Right atrium auricular region (tissue), 2 donors: ENCODE measurements at regions not wholly inside any gene's neighbourhood (a gene's known extent, or its start where the extent isn't known, plus 50 kb on each side); places are given as distances from the start of the nearest gene placed in this dataset.

Experiments
- DNase-seq: peaks from one replicate; pipeline ENCODE4 v3.0.0-alpha.2; 2019; ENCODE audit warnings: low spot score
- H3K27ac ChIP-seq, 2 donors: fragments of 200-600 bp; sonication (generic); 1 replicate in 1 of 2; 2 replicates in 1 of 2; pipeline ENCODE4 v1.5.1; 2016 to 2019
- H3K27me3 ChIP-seq, 2 donors: fragments of 200-600 bp; sonication (generic); one replicate each; pipeline versions ENCODE4 v1.5.1 to v1.6.0; 2017 to 2019
- H3K36me3 ChIP-seq: fragments of 200-600 bp; sonication (generic); one replicate; pipeline ENCODE4 v1.5.1; 2016
- H3K4me1 ChIP-seq, 2 donors: fragments of 200-600 bp; sonication (generic); one replicate each; pipeline versions ENCODE4 v1.5.1 to v1.6.0; 2017 to 2019
- H3K4me3 ChIP-seq, 2 donors: fragments of 200-600 bp; sonication (generic); 1 replicate in 1 of 2; 2 replicates in 1 of 2; pipeline ENCODE4 v1.5.1; 2017 to 2019; ENCODE audit warnings: mild to moderate bottlenecking in 1 of 2, moderate library complexity in 1 of 2
- H3K9me3 ChIP-seq, 2 donors: fragments of 200-600 bp; sonication (generic); one replicate each; pipeline ENCODE4 v1.5.1; 2019
- CTCF ChIP-seq, 2 donors: fragments of 200-600 bp; sonication (generic); IDR thresholded peaks; one replicate each; pipeline ENCODE4 v1.5.1; 2019; ENCODE audit warnings: antibody characterized with exemption in 2 of 2
- microRNA-seq, 2 donors: library from miRNA; unstranded; fragments of <30 nt; microRNA quantifications; one replicate each; pipeline ENCODE4, GENCODE V29; 2016 to 2017; ENCODE audit warnings: borderline number of aligned reads in 2 of 2, borderline replicate concordance in 1 of 2

GRCh38 chr3:44186712-44187111, 55.0 kb upstream of the TOPAZ1 start:
- H3K4me3 ChIP-seq = no peak overlapping the region
- H3K27me3 ChIP-seq = no peaks in the 10 kb centered on the region
- TF ChIP-seq CTCF (IDR thresholded peaks at IDR 0.05) = no peak
- no peak for DNase-seq
- no peaks in the 10 kb centered on the region for H3K4me1 ChIP-seq
- no peak overlapping the region for H3K27ac ChIP-seq
- no peaks in the 10 kb centered on the region for H3K36me3 ChIP-seq
- peaks cover 0 to 3% of the 10 kb centered on the region in 2 donors for H3K9me3 ChIP-seq

Small RNA genes lying in the stretch of these regions (microRNA-seq; reads per million reads assigned to microRNA genes)
- 7.1 to 12.7 reads per million in 2 donors for gene MIR138-1
